MM.1S (cell line): ENCODE measurements at regions not wholly inside any gene's neighbourhood (a gene's known extent, or its start where the extent isn't known, plus 50 kb on each side); places are given as distances from the start of the nearest gene placed in this dataset.

Experiments
- DNase-seq: peaks from one replicate; pipeline ENCODE4 v3.0.0-alpha.2; 2015
- H2AFZ ChIP-seq: fragments of 300-600 bp; sonication (generic); 2 replicates; pipeline ENCODE4 v1.6.0; 2016; ENCODE audit warnings: antibody characterized with exemption, low read length
- H3F3A ChIP-seq: fragments of 300-600 bp; sonication (generic); 2 replicates; pipeline ENCODE4 v1.6.1; 2016; ENCODE audit warnings: mild to moderate bottlenecking, antibody characterized with exemption, low read length, moderate library complexity, mixed read lengths; ENCODE audit not compliant: insufficient read depth
- H3K27ac ChIP-seq: fragments of 300-600 bp; sonication (generic); 2 replicates; pipeline ENCODE4 v1.5.1; 2016; ENCODE audit warnings: mild to moderate bottlenecking, low read length
- H3K27me3 ChIP-seq: fragments of 300-600 bp; sonication (generic); replicated peaks from 2 replicates; pipeline ENCODE4 v1.6.0; 2016; ENCODE audit warnings: low read length; ENCODE audit not compliant: insufficient read depth
- H3K36me3 ChIP-seq: fragments of 300-600 bp; sonication (generic); replicated peaks from 2 replicates; pipeline ENCODE4 v1.6.1; 2016; ENCODE audit warnings: mild to moderate bottlenecking, low read length, mixed read lengths; ENCODE audit not compliant: insufficient read depth
- H3K4me1 ChIP-seq: fragments of 300-600 bp; sonication (generic); 2 replicates; pipeline ENCODE4 v1.6.1; 2016; ENCODE audit warnings: low read length, mixed read lengths
- H3K4me2 ChIP-seq: fragments of 300-600 bp; sonication (generic); 2 replicates; pipeline ENCODE4 v1.6.0; 2016; ENCODE audit warnings: low read depth, low read length
- H3K4me3 ChIP-seq: fragments of 300-600 bp; sonication (generic); 2 replicates; pipeline ENCODE4 v1.5.1; 2016; ENCODE audit warnings: low read length, mixed read lengths
- H3K79me2 ChIP-seq: fragments of 300-600 bp; sonication (generic); 2 replicates; pipeline ENCODE4 v1.6.1; 2016; ENCODE audit warnings: mixed run types, low read length, mixed read lengths
- H3K9ac ChIP-seq: fragments of 300-600 bp; sonication (generic); 2 replicates; pipeline ENCODE4 v1.6.1; 2016; ENCODE audit warnings: low read length, mixed read lengths
- H3K9me2 ChIP-seq: fragments of 300-600 bp; sonication (generic); replicated peaks from 2 replicates; pipeline ENCODE4 v1.6.1; 2016; ENCODE audit warnings: mild to moderate bottlenecking, low read length, mixed read lengths; ENCODE audit not compliant: insufficient read depth
- H3K9me3 ChIP-seq: fragments of 300-600 bp; sonication (generic); replicated peaks from 2 replicates; pipeline ENCODE4 v1.6.1; 2016; ENCODE audit warnings: mild to moderate bottlenecking, low read length, mixed read lengths; ENCODE audit not compliant: insufficient read depth
- H4K20me1 ChIP-seq: fragments of 300-600 bp; sonication (generic); 2 replicates; pipeline ENCODE4 v1.6.1; 2016; ENCODE audit warnings: mild to moderate bottlenecking, low read length, moderate library complexity, mixed read lengths; ENCODE audit not compliant: insufficient read depth
- CTCF ChIP-seq: fragments of 300-600 bp; sonication (generic); IDR thresholded peaks from 2 replicates; pipeline ENCODE4 v1.5.1; 2016; ENCODE audit warnings: antibody characterized with exemption, low read length, mixed read lengths
- EZH2 ChIP-seq: fragments of 300-600 bp; sonication (generic); optimal IDR thresholded peaks from 2 replicates; pipeline ENCODE3; 2017; ENCODE audit warnings: low read depth, mild to moderate bottlenecking, antibody characterized with exemption, low read length, mixed read lengths
- EZH2phosphoT487 ChIP-seq: fragments of 300-600 bp; sonication (generic); IDR thresholded peaks from 2 replicates; pipeline ENCODE4 v1.6.1; 2018; ENCODE audit warnings: antibody characterized with exemption, low read length

GRCh38 chr2:67684991-67685390, 287.9 kb downstream of the ETAA1 start:
- DNase-seq = no peak
- H4K20me1 ChIP-seq = no peaks in the 10 kb centered on the region

GRCh38 chr2:67686254-67686653, 289.1 kb downstream of the ETAA1 start:
- H3K9ac ChIP-seq = no peak overlapping the region
- no peaks in the 10 kb centered on the region for H3K79me2 ChIP-seq
- H3K9me3 ChIP-seq = no peaks in the 10 kb centered on the region
- H3K4me1 ChIP-seq = no peaks in the 10 kb centered on the region
- no peaks in the 10 kb centered on the region for H3F3A ChIP-seq
- H3K27ac ChIP-seq = no peak overlapping the region
- no peaks in the 10 kb centered on the region for H4K20me1 ChIP-seq
- H3K4me2 ChIP-seq = no peak overlapping the region
- DNase-seq = no peak
- no peaks in the 10 kb centered on the region for H3K9me2 ChIP-seq
- no peak overlapping the region for H3K4me3 ChIP-seq
- H3K36me3 ChIP-seq = no peaks in the 10 kb centered on the region; the same call in 1 of the 2 replicates
- no peak for TF ChIP-seq EZH2phosphoT487
- TF ChIP-seq EZH2 = no peak
- no peak for TF ChIP-seq CTCF
- H3K27me3 ChIP-seq = no peaks in the 10 kb centered on the region
- H2AFZ ChIP-seq = no peak overlapping the region

More at GRCh38 chr2:67684991-67685390, 287.9 kb downstream of the ETAA1 start:
- Histone ChIP-seq H3K9me2 (no peaks in the 10 kb centered on the region), H3K79me2 (no peaks in the 10 kb centered on the region), H3K9me3 (no peaks in the 10 kb centered on the region), H3K27me3 (no peaks in the 10 kb centered on the region), H3K4me3 (no peak overlapping the region), H3K36me3 (no peaks in the 10 kb centered on the region), H3K27ac (no peak overlapping the region), H3K4me2 (no peak overlapping the region), H2AFZ (no peak overlapping the region), H3K4me1 (no peaks in the 10 kb centered on the region), H3F3A (no peaks in the 10 kb centered on the region), H3K9ac (no peak overlapping the region)
- TF ChIP-seq CTCF (no peak), EZH2phosphoT487 (no peak), EZH2 (no peak)

GRCh38 chr2:67689186-67689585, 292.1 kb downstream of the ETAA1 start:
- H3K4me1 ChIP-seq = no peaks in the 10 kb centered on the region
- no peak overlapping the region for H3K9ac ChIP-seq
- no peak overlapping the region for H3K27ac ChIP-seq
- no peaks in the 10 kb centered on the region for H3K9me2 ChIP-seq
- DNase-seq = no peak
- no peaks in the 10 kb centered on the region for H3K79me2 ChIP-seq
- no peaks in the 10 kb centered on the region for H3K9me3 ChIP-seq
- H3K27me3 ChIP-seq = no peaks in the 10 kb centered on the region
- H3K4me3 ChIP-seq = no peak overlapping the region
- no peak overlapping the region for H3K4me2 ChIP-seq
- no peak for TF ChIP-seq CTCF
- no peak for TF ChIP-seq EZH2phosphoT487
- TF ChIP-seq EZH2 = no peak
- no peaks in the 10 kb centered on the region; the same call in 1 of the 2 replicates for H3K36me3 ChIP-seq
- no peak overlapping the region for H2AFZ ChIP-seq
- no peaks in the 10 kb centered on the region for H3F3A ChIP-seq
- no peaks in the 10 kb centered on the region for H4K20me1 ChIP-seq
